ENCODE measurements at regions not wholly inside any gene's neighbourhood (a gene's known extent, or its start where the extent isn't known, plus 50 kb on each side); places are given as distances from the start of the nearest gene placed in this dataset.
A peak's percentile ranks its signal among the peaks of the same experiment; 100 is the strongest.

- Histone ChIP-seq H3K36me3 (ENCODE audit: low read depth) (no peaks in the 10 kb centered on the region), H3K27me3 (replicated peaks; ENCODE audit: insufficient read depth) (no peaks in the 10 kb centered on the region), H3K4me1 (ENCODE audit: insufficient read depth) (no peaks in the 10 kb centered on the region), H3K9me2 (ENCODE audit: insufficient read depth) (no peaks in the 10 kb centered on the region), H3K27ac (no peak overlapping the region), H3F3A (ENCODE audit: insufficient read depth) (no peaks in the 10 kb centered on the region), H3K4me2 (ENCODE audit: unreplicated experiment) (no peak overlapping the region), H3K79me2 (ENCODE audit: insufficient read depth) (no peaks in the 10 kb centered on the region), H4K20me1 (ENCODE audit: insufficient read depth) (no peaks in the 10 kb centered on the region), H3K9me3 (ENCODE audit: low read depth) (no peaks in the 10 kb centered on the region), H3K4me3 (no peak overlapping the region), H2AFZ (no peak overlapping the region), H3K9ac (no peak overlapping the region)
- in situ Hi-C loops (cut with MboI), result no loop called here
- WGBS, 2 experiments (ENCODE audit: low coverage in 1 of 2, low lambda C conversion rate in 2 of 2, missing lambda C conversion rate in 2 of 2), result 82% methylated on average over 6 of the region's 6 CpGs
- no peak for DNase-seq
- no peak for TF ChIP-seq EZH2phosphoT487 (IDR thresholded peaks at IDR 0.05; ENCODE audit: insufficient read depth, low read depth)
- no peak for TF ChIP-seq EZH2 (IDR thresholded peaks at IDR 0.05; ENCODE audit: insufficient read depth, poor library complexity, severe bottlenecking)
These were observed 280.6 kb downstream of the TFEC start for GRCh38 chr7:115749924-115750323.

GRCh38 chr7:115748123-115748738 is 282.3 kb downstream of the TFEC start:
- Histone ChIP-seq H3K27ac (no peak overlapping the region), H4K20me1 (ENCODE audit: insufficient read depth) (no peaks in the 10 kb centered on the region), H3K79me2 (ENCODE audit: insufficient read depth) (no peaks in the 10 kb centered on the region), H3K27me3 (replicated peaks; ENCODE audit: insufficient read depth) (no peaks in the 10 kb centered on the region), H3K9me3 (ENCODE audit: low read depth) (no peaks in the 10 kb centered on the region), H3F3A (ENCODE audit: insufficient read depth) (no peaks in the 10 kb centered on the region), H3K4me3 (no peak overlapping the region), H3K36me3 (ENCODE audit: low read depth) (no peaks in the 10 kb centered on the region), H3K9ac (no peak overlapping the region), H2AFZ (no peak overlapping the region), H3K4me1 (ENCODE audit: insufficient read depth) (no peaks in the 10 kb centered on the region), H3K9me2 (ENCODE audit: insufficient read depth) (no peaks in the 10 kb centered on the region), H3K4me2 (ENCODE audit: unreplicated experiment) (no peak overlapping the region)
- in situ Hi-C loops (cut with MboI), result no loop called here
- WGBS, 2 experiments (ENCODE audit: low coverage in 1 of 2, low lambda C conversion rate in 2 of 2, missing lambda C conversion rate in 2 of 2), result 43 to 44% methylated on average over 5 of the region's 5 CpGs
- peak; percentile 41 for DNase-seq
- TF ChIP-seq EZH2 (IDR thresholded peaks at IDR 0.05; ENCODE audit: insufficient read depth, poor library complexity, severe bottlenecking), result no peak
- no peak for TF ChIP-seq EZH2phosphoT487 (IDR thresholded peaks at IDR 0.05; ENCODE audit: insufficient read depth, low read depth)

- H3K79me2 ChIP-seq (ENCODE audit: insufficient read depth), result no peaks in the 10 kb centered on the region
- no peaks in the 10 kb centered on the region for H3F3A ChIP-seq (ENCODE audit: insufficient read depth)
- no peaks in the 10 kb centered on the region for H3K4me1 ChIP-seq (ENCODE audit: insufficient read depth)
- DNase-seq, result no peak
- no peaks in the 10 kb centered on the region for H3K9me2 ChIP-seq (ENCODE audit: insufficient read depth)
- no peaks in the 10 kb centered on the region for H3K27me3 ChIP-seq (replicated peaks; ENCODE audit: insufficient read depth)
- H3K9me3 ChIP-seq (ENCODE audit: low read depth), result no peaks in the 10 kb centered on the region
- no peaks in the 10 kb centered on the region for H4K20me1 ChIP-seq (ENCODE audit: insufficient read depth)
- TF ChIP-seq EZH2 (IDR thresholded peaks at IDR 0.05; ENCODE audit: insufficient read depth, poor library complexity, severe bottlenecking), result no peak
- no peak for TF ChIP-seq EZH2phosphoT487 (IDR thresholded peaks at IDR 0.05; ENCODE audit: insufficient read depth, low read depth)
- no peak overlapping the region for H3K27ac ChIP-seq
- 69 to 72% methylated on average over 4 of the region's 4 CpGs for WGBS, 2 experiments (ENCODE audit: low coverage in 1 of 2, low lambda C conversion rate in 2 of 2, missing lambda C conversion rate in 2 of 2)
- H3K36me3 ChIP-seq (ENCODE audit: low read depth), result no peaks in the 10 kb centered on the region
- peak overlapping the region; percentile 60 for H2AFZ ChIP-seq
- H3K4me3 ChIP-seq, result no peak overlapping the region
- in situ Hi-C loops (cut with MboI), result no loop called here
- no peak overlapping the region for H3K4me2 ChIP-seq (ENCODE audit: unreplicated experiment)
- H3K9ac ChIP-seq, result no peak overlapping the region
These were observed 283.4 kb downstream of the TFEC start for GRCh38 chr7:115747174-115747573.

- Histone ChIP-seq H3K9ac (no peak overlapping the region), H3K79me2 (ENCODE audit: insufficient read depth) (no peaks in the 10 kb centered on the region), H3K4me3 (no peak overlapping the region), H3K27ac (no peak overlapping the region), H4K20me1 (ENCODE audit: insufficient read depth) (no peaks in the 10 kb centered on the region), H3K9me3 (ENCODE audit: low read depth) (no peaks in the 10 kb centered on the region), H3K4me1 (ENCODE audit: insufficient read depth) (no peaks in the 10 kb centered on the region), H3K27me3 (replicated peaks; ENCODE audit: insufficient read depth) (no peaks in the 10 kb centered on the region), H2AFZ (no peak overlapping the region), H3K4me2 (ENCODE audit: unreplicated experiment) (no peak overlapping the region), H3K9me2 (ENCODE audit: insufficient read depth) (no peaks in the 10 kb centered on the region), H3F3A (ENCODE audit: insufficient read depth) (no peaks in the 10 kb centered on the region), H3K36me3 (ENCODE audit: low read depth) (no peaks in the 10 kb centered on the region)
- no peak for DNase-seq
- in situ Hi-C loops (cut with MboI), result no loop called here
- TF ChIP-seq EZH2phosphoT487 (IDR thresholded peaks at IDR 0.05; ENCODE audit: insufficient read depth, low read depth) (no peak), EZH2 (IDR thresholded peaks at IDR 0.05; ENCODE audit: insufficient read depth, poor library complexity, severe bottlenecking) (no peak)
These were observed 290.5 kb downstream of the TFEC start for GRCh38 chr7:115740043-115740442.

GRCh38 chr7:115734641-115735040 is 295.9 kb downstream of the TFEC start:
- Histone ChIP-seq H3K27ac (no peak overlapping the region), H3K4me1 (ENCODE audit: insufficient read depth) (no peaks in the 10 kb centered on the region), H3K36me3 (ENCODE audit: low read depth) (no peaks in the 10 kb centered on the region), H3K4me3 (no peak overlapping the region), H2AFZ (no peak overlapping the region), H3F3A (ENCODE audit: insufficient read depth) (no peaks in the 10 kb centered on the region), H3K79me2 (ENCODE audit: insufficient read depth) (no peaks in the 10 kb centered on the region), H3K9ac (no peak overlapping the region), H3K9me2 (ENCODE audit: insufficient read depth) (no peaks in the 10 kb centered on the region), H3K9me3 (ENCODE audit: low read depth) (no peaks in the 10 kb centered on the region), H3K4me2 (ENCODE audit: unreplicated experiment) (no peak overlapping the region), H4K20me1 (ENCODE audit: insufficient read depth) (no peaks in the 10 kb centered on the region), H3K27me3 (replicated peaks; ENCODE audit: insufficient read depth) (no peaks in the 10 kb centered on the region)
- WGBS, 2 experiments (ENCODE audit: low coverage in 1 of 2, low lambda C conversion rate in 2 of 2, missing lambda C conversion rate in 2 of 2), result 46 to 50% methylated on average over 3 of the region's 3 CpGs
- TF ChIP-seq EZH2 (IDR thresholded peaks at IDR 0.05; ENCODE audit: insufficient read depth, poor library complexity, severe bottlenecking), result no peak
- no peak for TF ChIP-seq EZH2phosphoT487 (IDR thresholded peaks at IDR 0.05; ENCODE audit: insufficient read depth, low read depth)
- DNase-seq, result no peak
- in situ Hi-C loops (cut with MboI), result no loop called here

Measured in GM23248 (cell line).